Right cardiac atrium (tissue), 5 donors: ENCODE measurements at regions not wholly inside any gene's neighbourhood (a gene's known extent, or its start where the extent isn't known, plus 50 kb on each side); places are given as distances from the start of the nearest gene placed in this dataset.
A peak's percentile ranks its signal among the peaks of the same experiment; 100 is the strongest.

Experiments used
- ATAC-seq, 2 donors: fragments of 200-7000 bp; cut with Tn5 transposase; one replicate each; pipeline versions ENCODE4 v1.8.0 to v1.9.1; 2020; ENCODE audit warnings: moderate library complexity in 2 of 2, mild to moderate bottlenecking in 1 of 2
- DNase-seq, 3 donors: peaks; one replicate each; pipeline ENCODE4 v3.0.0-alpha.2; 2020
- H3K27ac ChIP-seq: one replicate; pipeline ENCODE4 v1.5.1; 2013; ENCODE audit warnings: mild to moderate bottlenecking, low read length, control low read depth, moderate library complexity
- H3K27me3 ChIP-seq: one replicate; pipeline ENCODE4 v1.6.1; 2013; ENCODE audit not compliant: control insufficient read depth, insufficient read depth
- H3K4me1 ChIP-seq: one replicate; pipeline ENCODE4 v1.6.1; 2013; ENCODE audit warnings: low read length; ENCODE audit not compliant: control insufficient read depth, insufficient read depth
- H3K4me3 ChIP-seq: one replicate; pipeline ENCODE4 v1.5.1; 2013; ENCODE audit warnings: low read length, control low read depth
- H3K9me3 ChIP-seq: one replicate; pipeline ENCODE4 v1.6.1; 2013; ENCODE audit warnings: low read length; ENCODE audit not compliant: control insufficient read depth
- WGBS: extraction: QIAGEN DNeasy Blood & Tissue Kit; methylation state at CpG from one replicate; pipeline ENCODE4 v1.1.7; 2013; 5-methylcytosine and 5-hydroxymethylcytosine counted together
- intact Hi-C, 4 donors: fragments of 100-400 bp; cut with DNase I; formaldehyde crosslinking; loops; one replicate each; pipeline versions ENCODE4 v1.11.0 to v1.14.0; 2022 to 2023
- donor health status: healthy with polysubstance abuse.
- donor health status: DM: no; HTN: yes; CAD: no.
- donor health status: DM: no; HTN: no; CAD: no.
- donor health status: DM: no; HTN: yes; CAD: no; lungs with severe emphysema.
- donor health status: DM: yes; HTN: yes; CAD: no.

- no peak overlapping the region for H3K4me3 ChIP-seq
- H3K9me3 ChIP-seq: no peaks in the 10 kb centered on the region
- DNase-seq: no peak
- H3K4me1 ChIP-seq: no peaks in the 10 kb centered on the region
- no peaks in the 10 kb centered on the region for H3K27me3 ChIP-seq
- 75% methylated on average over 3 of the region's 3 CpGs for WGBS
- no peak overlapping the region for H3K27ac ChIP-seq
- intact Hi-C loops: no loop called here
- no peak for ATAC-seq
Observed at GRCh38 chrX:20432048-20432447, 165.3 kb upstream of the RPS6KA3 start.

DNA sequence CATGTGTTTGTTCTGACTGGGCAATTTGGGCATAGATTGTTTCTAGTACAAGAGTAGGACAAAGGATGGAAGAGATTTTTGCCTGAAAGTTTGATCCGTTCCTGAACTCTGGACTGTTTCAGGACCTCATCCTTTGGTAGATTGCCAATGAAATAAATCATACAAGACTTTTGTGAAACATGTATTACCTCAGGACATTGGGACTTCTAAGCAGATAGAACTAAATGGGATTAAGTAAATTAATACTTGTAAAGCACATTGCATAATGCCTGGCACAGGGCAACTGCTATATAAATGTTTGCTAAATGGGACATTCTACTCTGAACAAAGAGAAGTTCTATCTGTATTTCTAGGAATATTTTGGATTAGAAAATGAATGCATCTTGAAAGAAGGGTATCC lies 164.8 kb upstream of the RPS6KA3 start:
- Histone ChIP-seq H3K4me3 (no peak overlapping the region), H3K27me3 (no peaks in the 10 kb centered on the region), H3K9me3 (no peaks in the 10 kb centered on the region), H3K4me1 (no peaks in the 10 kb centered on the region), H3K27ac (no peak overlapping the region)
- no peak for DNase-seq
- intact Hi-C loops: no loop called here
- no peak for ATAC-seq
- 68% methylated on average over 1 of the region's 1 CpG for WGBS

- Histone ChIP-seq H3K9me3 (no peaks in the 10 kb centered on the region), H3K4me3 (no peak overlapping the region), H3K27me3 (no peaks in the 10 kb centered on the region), H3K27ac (no peak overlapping the region), H3K4me1 (no peaks in the 10 kb centered on the region)
- DNase-seq (no peak), ATAC-seq (no peak)
- WGBS: 85% methylated on average over 3 of the region's 3 CpGs
- intact Hi-C loops: no loop called here
Observed at GRCh38 chrX:20427173-20427770, 160.6 kb upstream of the RPS6KA3 start.

GRCh38 chrX:20421697-20422096 lies 155.0 kb upstream of the RPS6KA3 start:
- no peak overlapping the region for H3K27ac ChIP-seq
- H3K9me3 ChIP-seq: no peaks in the 10 kb centered on the region
- ATAC-seq: no peak
- no peaks in the 10 kb centered on the region for H3K4me1 ChIP-seq
- 54% methylated on average over 2 of the region's 2 CpGs for WGBS
- no peaks in the 10 kb centered on the region for H3K27me3 ChIP-seq
- H3K4me3 ChIP-seq: no peak overlapping the region
- no peak for DNase-seq
- intact Hi-C loops: no loop called here

DNA sequence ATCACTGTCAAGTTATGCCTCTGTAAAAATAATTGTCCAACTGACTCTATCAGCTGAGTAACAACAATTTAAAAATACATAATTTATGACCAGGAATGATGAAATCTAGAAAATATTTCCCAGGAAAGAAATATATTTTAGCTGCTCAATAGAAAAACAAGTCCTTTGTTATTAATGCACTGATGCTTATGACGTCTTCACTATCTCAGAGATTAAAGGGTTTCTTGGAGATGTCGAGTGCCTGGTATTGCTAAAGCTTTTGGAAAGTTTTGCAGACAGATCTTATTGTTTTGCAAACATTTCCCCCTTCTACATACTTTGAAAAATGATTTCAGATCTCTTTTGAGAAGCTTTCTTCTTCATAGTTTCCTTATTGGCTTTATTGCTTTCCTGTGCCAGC lies 154.6 kb upstream of the RPS6KA3 start:
- no peaks in the 10 kb centered on the region for H3K27me3 ChIP-seq
- ATAC-seq: no peak

GRCh38 chrX:20420058-20420457 lies 153.3 kb upstream of the RPS6KA3 start:
- H3K27ac ChIP-seq: no peak overlapping the region
- no peaks in the 10 kb centered on the region for H3K27me3 ChIP-seq
- WGBS: 93% methylated on average over 2 of the region's 2 CpGs
- no peak for ATAC-seq
- no peaks in the 10 kb centered on the region for H3K9me3 ChIP-seq
- H3K4me3 ChIP-seq: no peak overlapping the region
- H3K4me1 ChIP-seq: no peaks in the 10 kb centered on the region
- intact Hi-C loops: no loop called here
- DNase-seq: no peak

More for the DNA sequence above, 154.6 kb upstream of the RPS6KA3 start:
- no peak overlapping the region for H3K4me3 ChIP-seq
- H3K9me3 ChIP-seq: no peaks in the 10 kb centered on the region
- intact Hi-C loops: no loop called here
- no peak overlapping the region for H3K27ac ChIP-seq
- H3K4me1 ChIP-seq: no peaks in the 10 kb centered on the region
- 26% methylated on average over 2 of the region's 2 CpGs for WGBS
- no peak for DNase-seq

- ATAC-seq: no peak
- WGBS: 78% methylated on average over 9 of the region's 9 CpGs
- DNase-seq: no peak
- peaks cover 2% of the 10 kb centered on the region for H3K4me1 ChIP-seq
- no peaks in the 10 kb centered on the region for H3K9me3 ChIP-seq
- intact Hi-C loops: no loop called here
- no peaks in the 10 kb centered on the region for H3K27me3 ChIP-seq
- no peak overlapping the region for H3K4me3 ChIP-seq
- H3K27ac ChIP-seq: no peak overlapping the region
Observed at GRCh38 chrX:20418379-20419150, 151.9 kb upstream of the RPS6KA3 start.

GRCh38 chrX:20414762-20415445 lies 148.2 kb upstream of the RPS6KA3 start:
- DNase-seq (no peak), ATAC-seq (no peak)
- intact Hi-C loops: no loop called here
- H3K9me3 ChIP-seq: no peaks in the 10 kb centered on the region
- 76% methylated on average over 9 of the region's 9 CpGs for WGBS
- H3K4me1 ChIP-seq: peaks cover 2% of the 10 kb centered on the region
- H3K27me3 ChIP-seq: no peaks in the 10 kb centered on the region
- no peak overlapping the region for H3K4me3 ChIP-seq
- no peak overlapping the region for H3K27ac ChIP-seq

- Histone ChIP-seq H3K9me3 (no peaks in the 10 kb centered on the region), H3K27me3 (no peaks in the 10 kb centered on the region), H3K27ac (no peak overlapping the region), H3K4me1 (peaks cover 2% of the 10 kb centered on the region), H3K4me3 (no peak overlapping the region)
- DNase-seq (no peak), ATAC-seq (no peak)
- WGBS: 66% methylated on average over 2 of the region's 2 CpGs
- intact Hi-C loops: no loop called here
Observed at GRCh38 chrX:20414066-20414465, 147.4 kb upstream of the RPS6KA3 start.

GRCh38 chrX:20412871-20413486 lies 146.3 kb upstream of the RPS6KA3 start:
- intact Hi-C loops: no loop called here
- peak in 1 of 2 donors; percentile 21 for ATAC-seq

GRCh38 chrX:20410540-20410939 lies 143.8 kb upstream of the RPS6KA3 start:
- H3K27me3 ChIP-seq: no peaks in the 10 kb centered on the region
- 76% methylated on average over 2 of the region's 2 CpGs for WGBS
- DNase-seq: no peak
- H3K9me3 ChIP-seq: no peaks in the 10 kb centered on the region
- H3K27ac ChIP-seq: no peak overlapping the region
- H3K4me1 ChIP-seq: peaks cover 2% of the 10 kb centered on the region
- intact Hi-C loops: no loop called here
- ATAC-seq: no peak
- no peak overlapping the region for H3K4me3 ChIP-seq

More at GRCh38 chrX:20412871-20413486, 146.3 kb upstream of the RPS6KA3 start:
- Histone ChIP-seq H3K9me3 (no peaks in the 10 kb centered on the region), H3K4me1 (peaks cover 2% of the 10 kb centered on the region), H3K4me3 (no peak overlapping the region), H3K27me3 (no peaks in the 10 kb centered on the region), H3K27ac (no peak overlapping the region)
- 82% methylated on average over 18 of the region's 18 CpGs for WGBS
- DNase-seq: peak in 1 of 3 donors; percentile 45
